Activated T-helper 17 cell treated with anti-CD3 and anti-CD28 coated beads, Interleukin-2, amount 50 U/mL, for 72 hours (primary cell): ENCODE measurements at regions not wholly inside any gene's neighbourhood (a gene's known extent, or its start where the extent isn't known, plus 50 kb on each side); places are given as distances from the start of the nearest gene placed in this dataset.
A peak's percentile ranks its signal among the peaks of the same experiment; 100 is the strongest.
"Not testable (repeated sequence)": the region's sequence is repeated elsewhere in the genome, so short reads cannot be mapped to it uniquely, and the experiment has no call there.

Source experiments
- ATAC-seq: fragments of 150-1000 bp; cut with Tn5 transposase; replicated peaks from 2 replicates; pipeline ENCODE4 v1.10.0; 2021; ENCODE audit warnings: mild to moderate bottlenecking, moderate library complexity
- H3K27ac Mint-ChIP-seq: one replicate; pipeline ENCODE4 v1.8.0; 2022; ENCODE audit warnings: mixed read lengths
- H3K27me3 Mint-ChIP-seq: one replicate; pipeline ENCODE4 v1.8.0; 2022; ENCODE audit warnings: mixed read lengths
- H3K36me3 Mint-ChIP-seq: one replicate; pipeline ENCODE4 v1.8.0; 2022; ENCODE audit warnings: low read depth, mild to moderate bottlenecking, mixed read lengths
- H3K4me1 Mint-ChIP-seq: one replicate; pipeline ENCODE4 v1.8.0; 2022; ENCODE audit warnings: mixed read lengths
- H3K4me3 Mint-ChIP-seq: one replicate; pipeline ENCODE4 v1.8.0; 2022; ENCODE audit warnings: mild to moderate bottlenecking, mixed read lengths
- H3K9me3 Mint-ChIP-seq: one replicate; pipeline ENCODE4 v1.8.0; 2022; ENCODE audit warnings: mixed read lengths

DNA sequence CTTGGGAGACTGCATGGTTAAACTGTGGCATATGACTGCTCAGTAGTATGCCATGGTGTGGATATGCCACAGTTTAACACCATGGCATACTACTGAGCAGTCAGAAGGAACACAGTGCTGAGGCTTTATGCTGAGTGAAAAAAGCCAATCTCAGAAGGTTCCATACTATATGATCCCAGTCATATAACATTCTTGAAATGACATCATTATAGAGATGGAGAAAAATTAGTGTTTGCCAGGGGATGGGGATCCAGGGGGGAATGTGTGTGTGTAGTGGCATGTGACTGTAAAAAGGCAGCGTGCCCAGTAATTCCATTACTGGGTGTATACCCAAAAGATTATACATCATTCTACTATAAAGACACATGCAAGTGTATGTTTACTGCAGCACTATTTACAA, 85.8 kb downstream of the FOXF2 start:
- Mint-ChIP-seq H3K4me3 (no peak overlapping the region), H3K4me1 (no peaks in the 10 kb centered on the region), H3K27me3 (peaks cover 31% of the 10 kb centered on the region), H3K9me3 (no peaks in the 10 kb centered on the region), H3K27ac (no peak overlapping the region), H3K36me3 (no peaks in the 10 kb centered on the region)
- peak; percentile 34 for ATAC-seq

DNA sequence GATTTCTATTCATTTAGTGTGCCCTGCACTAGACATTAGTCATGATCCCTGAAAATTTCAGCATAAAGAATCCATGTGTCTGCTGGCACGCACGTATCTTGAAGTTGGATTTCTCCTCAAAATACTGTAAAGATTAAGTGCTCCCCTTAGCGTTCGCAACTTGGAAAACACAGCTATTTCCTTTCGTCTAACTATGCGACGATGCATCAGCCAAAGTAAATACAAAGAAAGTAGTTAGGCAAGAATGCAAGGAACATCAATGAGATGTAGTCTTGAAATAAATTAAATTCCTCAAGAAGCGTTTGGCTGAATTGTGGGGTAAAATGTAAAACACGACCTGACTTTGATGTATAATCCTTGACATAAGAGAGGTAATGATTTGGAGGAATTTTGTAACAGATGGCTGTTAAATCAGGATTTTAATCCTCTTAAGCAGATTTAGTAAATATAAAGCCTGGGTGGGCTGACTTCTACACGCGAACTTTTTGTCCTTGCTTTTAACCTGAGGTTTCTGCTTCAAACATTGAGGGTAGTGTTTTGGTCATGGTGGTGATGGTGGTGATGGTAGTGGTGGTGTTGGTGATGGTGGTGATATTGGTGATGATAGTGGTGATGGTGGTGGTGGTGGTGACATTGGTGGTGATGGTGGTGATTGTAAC, 88.2 kb downstream of the FOXF2 start:
- Mint-ChIP-seq H3K4me1 (no peaks in the 10 kb centered on the region), H3K27ac (no peak overlapping the region), H3K9me3 (no peaks in the 10 kb centered on the region), H3K36me3 (no peaks in the 10 kb centered on the region), H3K27me3 (peaks cover 29% of the 10 kb centered on the region), H3K4me3 (no peak overlapping the region)
- no peak for ATAC-seq

DNA sequence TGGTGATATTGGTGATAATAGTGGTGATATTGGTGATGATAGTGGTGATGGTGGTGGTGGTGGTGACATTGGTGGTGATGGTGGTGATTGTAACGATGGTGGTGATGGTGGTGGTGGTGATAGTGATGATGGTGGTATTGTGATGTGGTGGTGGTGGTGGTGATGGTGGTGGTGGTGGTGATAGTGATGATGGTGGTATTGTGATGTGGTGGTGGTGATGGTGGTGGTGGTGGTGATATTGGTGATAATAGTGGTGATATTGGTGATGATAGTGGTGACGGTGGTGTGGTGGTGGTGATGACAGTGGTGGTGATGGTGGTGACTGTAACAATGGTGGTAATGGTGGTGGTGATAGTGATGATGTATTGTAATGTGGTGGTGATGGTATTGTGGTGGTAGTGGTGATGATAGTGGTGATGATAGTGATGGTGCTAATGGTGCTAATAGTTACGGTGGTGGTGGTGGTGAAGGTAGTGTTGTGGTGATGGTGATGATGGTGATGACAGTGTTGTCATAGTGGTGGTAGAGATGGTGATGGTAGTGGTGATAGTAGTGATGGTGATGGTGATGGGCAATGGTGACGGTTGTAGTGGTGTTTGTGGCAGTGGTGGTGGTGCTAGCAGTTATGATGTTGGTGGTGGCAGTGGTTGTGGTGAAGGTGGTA, 88.9 kb downstream of the FOXF2 start:
- H3K4me1 Mint-ChIP-seq, H3K36me3 Mint-ChIP-seq, H3K27ac Mint-ChIP-seq, H3K4me3 Mint-ChIP-seq, ATAC-seq, H3K9me3 Mint-ChIP-seq: not testable (repeated sequence)
- peaks cover 22% of the 10 kb centered on the region for H3K27me3 Mint-ChIP-seq

DNA sequence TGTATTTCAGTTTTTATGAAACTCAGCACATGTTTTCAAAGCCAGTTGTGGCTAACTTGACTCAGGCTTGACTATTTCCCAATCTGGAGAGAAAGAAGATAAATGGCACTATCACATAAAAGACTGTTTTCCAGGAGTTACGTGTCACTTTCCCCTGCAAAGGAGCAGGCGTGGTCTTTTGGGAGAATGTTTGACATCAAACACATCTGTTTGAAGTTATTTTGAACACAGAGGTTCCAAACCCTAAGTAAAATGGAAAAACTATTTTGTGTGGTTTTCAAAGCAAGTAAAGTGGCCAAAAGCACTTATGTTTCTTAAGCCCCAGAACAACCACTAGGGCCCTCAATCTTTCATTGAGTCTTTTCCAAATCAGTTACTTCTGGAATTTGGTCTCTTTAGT, 89.7 kb downstream of the FOXF2 start:
- H3K9me3 Mint-ChIP-seq = no peaks in the 10 kb centered on the region
- no peaks in the 10 kb centered on the region for H3K36me3 Mint-ChIP-seq
- H3K27ac Mint-ChIP-seq = no peak overlapping the region
- H3K4me3 Mint-ChIP-seq = no peak overlapping the region
- peaks cover 19% of the 10 kb centered on the region for H3K27me3 Mint-ChIP-seq
- no peaks in the 10 kb centered on the region for H3K4me1 Mint-ChIP-seq
- no peak for ATAC-seq

DNA sequence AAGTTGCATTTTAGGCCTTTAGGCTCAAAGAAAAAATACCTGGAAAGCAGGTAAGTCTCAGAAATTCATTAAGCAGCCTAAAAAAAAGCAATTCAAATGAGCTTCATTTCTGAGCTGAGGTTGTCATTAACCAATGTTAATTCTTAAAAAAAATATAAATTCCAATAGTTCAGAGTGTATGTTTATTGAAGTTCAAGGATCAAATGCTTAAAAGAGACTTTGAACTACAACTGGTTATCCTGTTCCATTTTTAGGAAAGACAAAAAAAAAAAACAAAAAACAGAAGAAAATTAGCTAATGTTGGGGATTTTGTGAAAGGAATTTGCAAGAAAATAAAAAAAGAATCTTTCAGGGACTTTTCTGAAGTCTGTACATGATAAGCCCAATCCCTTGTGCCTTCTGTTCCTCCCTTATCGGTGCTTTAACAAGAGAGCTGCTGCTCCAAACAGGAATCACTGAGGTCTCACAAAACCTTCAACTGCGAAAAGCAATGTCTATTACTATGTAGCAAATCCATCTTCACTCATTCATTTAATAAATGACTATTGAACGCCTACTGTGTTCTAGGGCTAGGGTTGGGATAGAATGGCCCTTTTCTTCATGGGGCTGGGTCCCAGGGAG, 90.3 kb downstream of the FOXF2 start:
- H3K27ac Mint-ChIP-seq = no peak overlapping the region
- H3K9me3 Mint-ChIP-seq = no peaks in the 10 kb centered on the region
- H3K4me1 Mint-ChIP-seq = no peaks in the 10 kb centered on the region
- H3K36me3 Mint-ChIP-seq = no peaks in the 10 kb centered on the region
- H3K27me3 Mint-ChIP-seq = peaks cover 15% of the 10 kb centered on the region
- no peak for ATAC-seq
- no peak overlapping the region for H3K4me3 Mint-ChIP-seq

DNA sequence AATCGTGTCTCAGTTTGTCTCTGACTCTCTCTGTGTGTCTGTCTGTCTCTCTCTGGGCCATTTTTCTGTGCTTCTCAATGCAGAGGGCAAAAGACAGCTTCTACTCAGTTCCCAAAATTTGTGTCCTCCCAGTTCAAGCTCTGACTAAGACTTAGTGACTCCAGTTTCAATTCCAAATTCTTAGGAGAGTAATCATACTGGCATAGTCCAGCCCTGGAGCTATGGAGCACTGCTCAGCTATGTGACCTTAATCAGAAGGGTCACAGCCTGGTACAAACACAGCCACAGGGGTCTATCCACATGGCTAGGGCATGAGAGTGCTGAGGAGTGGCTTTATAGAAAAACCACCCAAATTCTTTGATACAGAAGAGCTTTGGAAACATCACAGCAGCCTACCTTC, 91.9 kb downstream of the FOXF2 start:
- no peaks in the 10 kb centered on the region for H3K9me3 Mint-ChIP-seq
- no peak for ATAC-seq
- H3K4me3 Mint-ChIP-seq = no peak overlapping the region
- H3K4me1 Mint-ChIP-seq = no peaks in the 10 kb centered on the region
- no peak overlapping the region for H3K27ac Mint-ChIP-seq
- peaks cover 14% of the 10 kb centered on the region for H3K27me3 Mint-ChIP-seq
- no peaks in the 10 kb centered on the region for H3K36me3 Mint-ChIP-seq

DNA sequence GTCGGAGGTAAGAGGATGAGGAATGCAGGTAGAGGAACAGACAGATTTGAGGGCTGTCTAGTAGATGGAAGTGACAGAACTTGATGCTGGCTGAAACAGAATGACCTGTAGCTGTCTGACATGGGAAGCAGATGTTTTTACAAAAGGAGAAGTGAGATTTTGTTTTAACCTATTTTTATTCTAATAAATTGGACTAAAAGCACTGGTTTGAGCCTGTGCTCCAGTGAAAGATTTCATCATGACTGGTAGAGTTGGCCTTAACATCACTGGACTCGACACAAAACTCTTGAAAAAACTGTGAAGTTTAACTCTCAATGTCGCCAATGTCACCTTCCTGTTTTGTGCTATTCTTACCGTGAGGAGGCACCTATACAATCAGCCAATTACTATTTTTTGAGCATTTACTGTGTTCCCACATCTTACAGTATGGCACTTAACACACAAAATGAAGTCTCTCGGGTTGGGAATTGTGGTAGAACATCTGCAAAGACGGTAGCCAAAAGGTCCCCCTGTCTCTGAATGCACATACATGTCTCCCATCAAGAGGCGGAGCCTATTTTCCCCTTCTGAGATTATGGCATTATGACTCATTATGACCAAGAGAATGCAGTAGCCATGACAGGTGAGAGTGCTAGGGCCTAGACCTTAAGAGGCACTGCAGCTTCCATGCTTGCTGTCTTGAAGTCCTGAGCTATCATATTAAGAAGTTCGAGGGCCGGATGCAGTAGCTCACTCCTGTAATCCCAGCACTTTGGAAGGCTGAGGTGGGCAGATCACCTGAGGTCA, 93.2 kb downstream of the FOXF2 start:
- no peaks in the 10 kb centered on the region for H3K4me1 Mint-ChIP-seq
- H3K9me3 Mint-ChIP-seq = no peaks in the 10 kb centered on the region
- peaks cover 14% of the 10 kb centered on the region for H3K27me3 Mint-ChIP-seq
- H3K4me3 Mint-ChIP-seq = no peak overlapping the region
- no peak for ATAC-seq
- no peak overlapping the region for H3K27ac Mint-ChIP-seq
- H3K36me3 Mint-ChIP-seq = no peaks in the 10 kb centered on the region

DNA sequence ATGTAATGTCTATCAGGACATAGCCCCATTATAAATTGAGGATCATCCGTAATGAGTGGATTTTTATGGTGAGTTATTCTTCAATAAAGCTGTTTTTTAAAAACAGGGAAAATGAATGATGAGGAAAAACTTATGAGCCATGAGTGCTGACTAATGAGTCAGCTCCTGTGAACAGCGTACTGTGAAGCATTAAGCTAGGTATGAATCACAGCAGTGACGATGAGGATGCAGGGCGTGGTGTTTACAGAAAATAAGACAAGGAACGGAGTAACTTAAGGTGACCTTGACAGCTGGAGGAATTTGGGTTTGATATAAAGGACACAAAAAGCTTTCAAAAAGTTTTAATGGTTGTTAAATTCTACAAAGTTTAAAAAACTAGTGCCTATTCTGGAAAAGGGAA, 96.3 kb downstream of the FOXF2 start:
- H3K36me3 Mint-ChIP-seq = no peaks in the 10 kb centered on the region
- H3K4me3 Mint-ChIP-seq = no peak overlapping the region
- H3K4me1 Mint-ChIP-seq = no peaks in the 10 kb centered on the region
- no peak overlapping the region for H3K27ac Mint-ChIP-seq
- peaks cover 14% of the 10 kb centered on the region for H3K27me3 Mint-ChIP-seq
- peak; percentile 59 for ATAC-seq
- H3K9me3 Mint-ChIP-seq = no peaks in the 10 kb centered on the region

DNA sequence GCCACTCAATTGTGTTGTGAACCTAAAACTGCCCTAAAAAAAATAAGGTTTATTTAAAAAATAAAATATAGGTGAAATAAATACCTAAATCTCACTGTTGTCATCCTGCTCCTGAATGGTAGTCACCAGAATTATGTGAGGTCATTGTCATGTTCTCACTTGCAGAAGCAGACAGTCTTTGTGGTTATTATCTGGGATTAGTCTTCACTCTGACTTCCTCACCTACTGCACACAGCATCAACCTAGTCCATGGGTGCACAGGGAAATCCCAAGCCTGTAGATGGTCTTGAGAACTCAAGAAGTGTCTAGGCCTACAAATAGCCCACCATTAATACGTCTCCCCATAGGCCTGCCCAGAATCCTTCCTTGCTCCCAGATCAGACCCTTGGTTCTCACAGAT, 97.0 kb downstream of the FOXF2 start:
- Mint-ChIP-seq H3K27ac (no peak overlapping the region), H3K27me3 (peaks cover 14% of the 10 kb centered on the region), H3K36me3 (no peaks in the 10 kb centered on the region), H3K4me1 (no peaks in the 10 kb centered on the region), H3K4me3 (no peak overlapping the region), H3K9me3 (no peaks in the 10 kb centered on the region)
- ATAC-seq = peak; percentile 24

DNA sequence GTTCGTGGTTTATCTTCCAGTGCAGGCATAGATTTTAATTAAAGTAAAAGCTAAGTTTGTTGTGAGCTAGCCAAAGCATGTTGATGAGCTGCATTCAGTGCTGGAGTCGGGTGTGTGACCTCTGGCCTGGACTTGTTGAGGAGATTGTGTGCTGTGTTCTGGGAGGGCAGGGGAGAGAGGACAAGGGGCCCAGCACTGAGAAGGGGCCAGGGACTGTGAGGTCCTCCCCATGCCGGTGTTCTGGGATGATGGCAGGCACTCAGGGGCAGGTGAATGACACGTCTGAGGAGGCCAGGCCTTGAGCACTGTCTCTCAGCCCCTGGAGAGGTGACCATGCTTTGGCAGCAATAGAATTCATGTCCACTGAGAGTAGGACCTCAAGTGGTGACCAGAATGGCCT, 97.9 kb downstream of the FOXF2 start:
- ATAC-seq = no peak
- H3K4me3 Mint-ChIP-seq = no peak overlapping the region
- no peaks in the 10 kb centered on the region for H3K9me3 Mint-ChIP-seq
- peaks cover 6% of the 10 kb centered on the region for H3K27me3 Mint-ChIP-seq
- no peak overlapping the region for H3K27ac Mint-ChIP-seq
- H3K4me1 Mint-ChIP-seq = no peaks in the 10 kb centered on the region
- H3K36me3 Mint-ChIP-seq = no peaks in the 10 kb centered on the region

DNA sequence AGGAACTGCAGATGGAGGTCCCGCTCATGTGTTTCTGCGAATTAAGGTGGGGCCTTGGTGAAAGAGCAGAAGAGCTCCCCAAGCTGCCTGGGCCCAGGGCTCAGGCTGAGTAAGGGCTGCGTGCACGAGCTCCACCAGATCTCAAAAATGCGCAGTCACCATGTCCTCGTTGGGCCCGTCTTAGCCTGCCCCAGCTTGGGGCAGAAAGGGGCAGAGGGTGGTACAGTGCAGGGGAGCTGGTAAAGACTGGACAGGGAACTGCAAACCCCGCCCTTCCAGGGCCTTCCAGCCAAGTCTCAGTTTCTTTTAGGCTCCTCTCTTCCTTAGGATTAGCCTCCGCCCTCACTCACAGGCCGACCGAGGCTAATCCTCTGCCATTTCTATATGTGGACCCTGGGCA, 101.6 kb downstream of the FOXF2 start:
- Mint-ChIP-seq H3K9me3 (no peaks in the 10 kb centered on the region), H3K27me3 (peaks cover 8% of the 10 kb centered on the region), H3K4me1 (no peaks in the 10 kb centered on the region), H3K4me3 (no peak overlapping the region), H3K36me3 (no peaks in the 10 kb centered on the region), H3K27ac (no peak overlapping the region)
- ATAC-seq = no peak

DNA sequence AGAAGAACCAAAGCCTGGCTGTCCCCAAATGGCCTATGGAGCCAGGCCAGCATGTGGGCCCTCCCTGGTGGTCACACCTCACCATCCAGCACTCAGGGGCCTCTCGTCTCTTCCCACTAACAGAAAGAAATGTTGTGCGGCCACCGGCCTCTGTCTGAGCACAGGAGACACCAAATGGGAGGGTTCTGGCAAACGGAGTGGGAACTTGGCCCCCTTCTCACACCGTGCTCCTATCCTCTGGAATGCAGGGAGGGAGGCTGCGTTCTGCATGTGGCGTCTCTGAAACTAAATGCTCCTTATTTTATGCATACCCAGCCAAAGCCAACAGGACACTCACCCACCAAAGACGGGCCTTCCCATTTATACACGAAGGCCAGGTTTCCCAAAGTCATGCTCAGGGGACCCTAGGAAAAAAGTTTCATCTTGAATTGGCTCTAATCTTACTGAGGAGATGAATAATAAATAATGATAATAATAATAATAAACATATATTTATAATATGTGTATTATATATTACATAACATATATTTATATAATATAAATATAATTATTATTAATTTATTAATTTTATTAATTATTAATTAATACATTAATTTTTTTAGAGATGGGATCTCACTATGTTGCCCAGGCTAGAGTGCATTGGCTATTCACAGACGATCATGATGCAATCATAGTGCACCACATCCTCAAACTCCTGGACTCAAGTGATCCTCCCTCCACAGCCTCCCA, 102.4 kb downstream of the FOXF2 start:
- no peak overlapping the region for H3K4me3 Mint-ChIP-seq
- no peaks in the 10 kb centered on the region for H3K36me3 Mint-ChIP-seq
- H3K27ac Mint-ChIP-seq = no peak overlapping the region
- H3K4me1 Mint-ChIP-seq = no peaks in the 10 kb centered on the region
- H3K9me3 Mint-ChIP-seq = no peaks in the 10 kb centered on the region
- ATAC-seq = no peak
- H3K27me3 Mint-ChIP-seq = peaks cover 8% of the 10 kb centered on the region

DNA sequence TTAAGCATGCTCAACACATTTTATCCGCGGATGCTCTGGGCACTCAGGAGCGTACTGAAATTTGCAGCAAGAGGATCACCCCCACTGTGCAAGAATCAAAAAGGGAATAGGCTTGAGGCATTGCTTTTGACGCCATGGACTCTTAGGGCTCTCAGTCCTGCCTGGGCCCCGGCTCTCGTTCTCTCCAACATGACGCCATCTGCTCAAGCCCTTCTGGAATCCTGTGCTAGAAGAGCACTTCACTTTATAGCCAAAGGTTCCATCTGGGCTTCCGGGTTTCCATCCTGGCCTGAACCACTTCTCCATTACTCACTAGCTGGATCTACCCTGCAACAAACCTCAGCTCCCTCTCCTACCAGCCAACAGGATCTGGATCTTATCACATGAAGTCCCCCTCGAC, 105.3 kb downstream of the FOXF2 start:
- H3K4me1 Mint-ChIP-seq = no peaks in the 10 kb centered on the region
- no peaks in the 10 kb centered on the region for H3K36me3 Mint-ChIP-seq
- no peak overlapping the region for H3K4me3 Mint-ChIP-seq
- H3K27me3 Mint-ChIP-seq = peaks cover 8% of the 10 kb centered on the region
- H3K9me3 Mint-ChIP-seq = no peaks in the 10 kb centered on the region
- no peak overlapping the region for H3K27ac Mint-ChIP-seq
- ATAC-seq = no peak

DNA sequence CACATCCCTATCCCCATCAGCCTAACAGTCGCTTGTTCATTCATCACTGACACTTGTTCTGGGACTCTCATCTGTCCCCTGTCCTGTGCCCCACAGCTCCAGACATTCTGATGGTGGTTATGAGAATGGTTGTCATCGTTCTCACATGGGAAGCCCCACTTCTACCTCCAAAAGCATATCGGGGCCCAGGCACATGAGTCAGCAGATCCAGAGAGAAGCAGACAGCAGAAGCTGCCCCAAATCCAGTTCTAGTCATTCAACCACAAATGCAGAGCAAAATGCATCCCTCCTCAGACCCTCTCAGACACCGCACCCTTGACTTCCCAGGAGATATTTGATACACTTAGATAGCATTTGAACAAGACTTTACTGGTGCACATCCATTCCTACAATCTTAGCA, 106.0 kb downstream of the FOXF2 start:
- H3K4me3 Mint-ChIP-seq = no peak overlapping the region
- H3K36me3 Mint-ChIP-seq = no peaks in the 10 kb centered on the region
- no peak overlapping the region for H3K27ac Mint-ChIP-seq
- no peaks in the 10 kb centered on the region for H3K9me3 Mint-ChIP-seq
- peaks cover 8% of the 10 kb centered on the region for H3K27me3 Mint-ChIP-seq
- H3K4me1 Mint-ChIP-seq = no peaks in the 10 kb centered on the region
- no peak for ATAC-seq
